Peyer's patch (tissue), 4 donors: ENCODE measurements at regions not wholly inside any gene's neighbourhood (a gene's known extent, or its start where the extent isn't known, plus 50 kb on each side); places are given as distances from the start of the nearest gene placed in this dataset.
"Not testable (repeated sequence)": the region's sequence is repeated elsewhere in the genome, so short reads cannot be mapped to it uniquely, and the experiment has no call there.

ENCODE experiments used
- DNase-seq, 3 donors: peaks; one replicate each; pipeline ENCODE4 v3.0.0-alpha.2; 2017 to 2019
- H3K27ac ChIP-seq, 4 donors: fragments of 200-600 bp; sonication (generic); one replicate each; pipeline ENCODE4 v1.5.1; 2016 to 2019
- H3K27me3 ChIP-seq, 2 donors: fragments of 200-600 bp; sonication (generic); one replicate each; pipeline ENCODE4 v1.5.1; 2019
- H3K36me3 ChIP-seq, 3 donors: fragments of 200-600 bp; sonication (generic); one replicate each; pipeline ENCODE4 v1.5.1; 2016 to 2019
- H3K4me1 ChIP-seq, 4 donors: fragments of 200-600 bp; sonication (generic); one replicate each; pipeline ENCODE4 v1.5.1; 2016 to 2019
- H3K4me3 ChIP-seq, 4 donors: fragments of 200-600 bp; sonication (generic); 1 replicate in 3 of 4; 2 replicates in 1 of 4; pipeline ENCODE4 v1.5.1; 2016 to 2019; ENCODE audit warnings: mild to moderate bottlenecking in 1 of 4
- H3K9me3 ChIP-seq, 4 donors: fragments of 200-600 bp; sonication (generic); one replicate each; pipeline ENCODE4 v1.5.1; 2016 to 2019; ENCODE audit warnings: mild to moderate bottlenecking in 1 of 4
- POLR2A ChIP-seq, 2 donors: fragments of 450-650 bp; IDR thresholded peaks; one replicate each; pipeline ENCODE4 v1.5.1; 2017; ENCODE audit warnings: antibody characterized with exemption in 2 of 2, mild to moderate bottlenecking in 2 of 2, moderate library complexity in 2 of 2
- TF ChIP-seq, protein P1 (sequence below), 6 experiments: fragments of 450-650 bp in 4 of 6; fragments of 200-600 bp in 2 of 6; sonication (generic) in 1 of 6; IDR thresholded peaks; one replicate each; pipeline ENCODE4 v1.5.1; 2017 to 2019; ENCODE audit warnings: antibody characterized with exemption in 6 of 6, mild to moderate bottlenecking in 3 of 6, moderate library complexity in 1 of 6

GRCh38 chr16:86887416-86887815 lies 309.1 kb downstream of the FOXL1 start:
- no peak for TF ChIP-seq POLR2A (IDR thresholded peaks at IDR 0.05)
- TF ChIP-seq, protein P1, sequence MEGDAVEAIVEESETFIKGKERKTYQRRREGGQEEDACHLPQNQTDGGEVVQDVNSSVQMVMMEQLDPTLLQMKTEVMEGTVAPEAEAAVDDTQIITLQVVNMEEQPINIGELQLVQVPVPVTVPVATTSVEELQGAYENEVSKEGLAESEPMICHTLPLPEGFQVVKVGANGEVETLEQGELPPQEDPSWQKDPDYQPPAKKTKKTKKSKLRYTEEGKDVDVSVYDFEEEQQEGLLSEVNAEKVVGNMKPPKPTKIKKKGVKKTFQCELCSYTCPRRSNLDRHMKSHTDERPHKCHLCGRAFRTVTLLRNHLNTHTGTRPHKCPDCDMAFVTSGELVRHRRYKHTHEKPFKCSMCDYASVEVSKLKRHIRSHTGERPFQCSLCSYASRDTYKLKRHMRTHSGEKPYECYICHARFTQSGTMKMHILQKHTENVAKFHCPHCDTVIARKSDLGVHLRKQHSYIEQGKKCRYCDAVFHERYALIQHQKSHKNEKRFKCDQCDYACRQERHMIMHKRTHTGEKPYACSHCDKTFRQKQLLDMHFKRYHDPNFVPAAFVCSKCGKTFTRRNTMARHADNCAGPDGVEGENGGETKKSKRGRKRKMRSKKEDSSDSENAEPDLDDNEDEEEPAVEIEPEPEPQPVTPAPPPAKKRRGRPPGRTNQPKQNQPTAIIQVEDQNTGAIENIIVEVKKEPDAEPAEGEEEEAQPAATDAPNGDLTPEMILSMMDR (IDR thresholded peaks at IDR 0.05): no peak
- DNase-seq: no peak
- no peaks in the 10 kb centered on the region for H3K9me3 ChIP-seq
- no peaks in the 10 kb centered on the region for H3K36me3 ChIP-seq
- no peak overlapping the region for H3K4me3 ChIP-seq
- H3K27ac ChIP-seq: no peak overlapping the region
- no peaks in the 10 kb centered on the region for H3K27me3 ChIP-seq
- no peaks in the 10 kb centered on the region for H3K4me1 ChIP-seq

- Histone ChIP-seq H3K4me1 (no peaks in the 10 kb centered on the region), H3K9me3 (no peaks in the 10 kb centered on the region), H3K27ac (no peak overlapping the region), H3K27me3 (no peaks in the 10 kb centered on the region), H3K4me3 (no peak overlapping the region), H3K36me3 (no peaks in the 10 kb centered on the region)
- TF ChIP-seq, protein P1 (IDR thresholded peaks at IDR 0.05): no peak
- TF ChIP-seq POLR2A (IDR thresholded peaks at IDR 0.05): no peak
- DNase-seq: no peak
Measured at GRCh38 chr16:86888231-86889053, 310.1 kb downstream of the FOXL1 start.

- H3K9me3 ChIP-seq, H3K4me3 ChIP-seq, H3K36me3 ChIP-seq, H3K27me3 ChIP-seq, DNase-seq, H3K4me1 ChIP-seq, H3K27ac ChIP-seq: not testable (repeated sequence)
Measured at GRCh38 chr16:86889054-86889366, 310.7 kb downstream of the FOXL1 start.

DNA sequence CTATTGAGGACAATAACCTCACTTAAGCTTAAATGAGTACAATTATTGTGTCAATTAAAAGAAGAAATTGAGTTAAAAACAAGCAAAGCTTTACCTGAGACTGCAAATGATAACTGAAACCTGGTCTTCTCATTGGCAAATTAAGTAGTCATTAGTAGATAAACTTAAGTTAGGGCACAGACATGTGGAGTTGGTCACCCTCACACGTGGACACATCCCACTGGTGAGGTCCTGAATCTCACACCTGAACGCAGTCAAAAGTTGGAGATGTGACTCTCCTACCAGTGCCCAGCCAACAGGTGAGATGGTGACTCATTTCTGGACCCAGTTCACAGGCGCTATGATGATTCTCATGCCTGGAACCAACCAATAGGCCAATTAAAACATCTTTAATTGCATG lies 311.6 kb downstream of the FOXL1 start:
- Histone ChIP-seq H3K27me3 (no peaks in the 10 kb centered on the region), H3K36me3 (no peaks in the 10 kb centered on the region), H3K9me3 (no peaks in the 10 kb centered on the region), H3K4me3 (no peak overlapping the region), H3K27ac (no peak overlapping the region), H3K4me1 (no peaks in the 10 kb centered on the region)
- no peak for DNase-seq
- no peak for TF ChIP-seq POLR2A (IDR thresholded peaks at IDR 0.05)
- TF ChIP-seq, protein P1 (IDR thresholded peaks at IDR 0.05): no peak

GRCh38 chr16:86891121-86891520 lies 312.8 kb downstream of the FOXL1 start:
- Histone ChIP-seq H3K27ac (no peak overlapping the region), H3K27me3 (no peaks in the 10 kb centered on the region), H3K4me3 (no peak overlapping the region), H3K36me3 (no peaks in the 10 kb centered on the region), H3K4me1 (no peaks in the 10 kb centered on the region), H3K9me3 (no peaks in the 10 kb centered on the region)
- no peak for DNase-seq
- no peak for TF ChIP-seq POLR2A (IDR thresholded peaks at IDR 0.05)
- TF ChIP-seq, protein P1 (IDR thresholded peaks at IDR 0.05): no peak

GRCh38 chr16:86891631-86892030 lies 313.3 kb downstream of the FOXL1 start:
- Histone ChIP-seq H3K9me3 (no peaks in the 10 kb centered on the region), H3K27ac (no peak overlapping the region), H3K4me1 (no peaks in the 10 kb centered on the region), H3K36me3 (no peaks in the 10 kb centered on the region), H3K4me3 (no peak overlapping the region), H3K27me3 (no peaks in the 10 kb centered on the region)
- TF ChIP-seq, protein P1 (IDR thresholded peaks at IDR 0.05): no peak
- no peak for TF ChIP-seq POLR2A (IDR thresholded peaks at IDR 0.05)
- no peak for DNase-seq
